GM19324 (cell line): ENCODE measurements at regions not wholly inside any gene's neighbourhood (a gene's known extent, or its start where the extent isn't known, plus 50 kb on each side); places are given as distances from the start of the nearest gene placed in this dataset.
"Not testable (repeated sequence)": the region's sequence is repeated elsewhere in the genome, so short reads cannot be mapped to it uniquely, and the experiment has no call there.

ENCODE experiments used
- ATAC-seq: cut with Tn5 transposase; IDR thresholded peaks from one replicate; pipeline ENCODE4 v1.9.1; 2021; ENCODE audit warnings: mild to moderate bottlenecking, moderate library complexity; ENCODE audit not compliant: unreplicated experiment, low FRiP score

DNA sequence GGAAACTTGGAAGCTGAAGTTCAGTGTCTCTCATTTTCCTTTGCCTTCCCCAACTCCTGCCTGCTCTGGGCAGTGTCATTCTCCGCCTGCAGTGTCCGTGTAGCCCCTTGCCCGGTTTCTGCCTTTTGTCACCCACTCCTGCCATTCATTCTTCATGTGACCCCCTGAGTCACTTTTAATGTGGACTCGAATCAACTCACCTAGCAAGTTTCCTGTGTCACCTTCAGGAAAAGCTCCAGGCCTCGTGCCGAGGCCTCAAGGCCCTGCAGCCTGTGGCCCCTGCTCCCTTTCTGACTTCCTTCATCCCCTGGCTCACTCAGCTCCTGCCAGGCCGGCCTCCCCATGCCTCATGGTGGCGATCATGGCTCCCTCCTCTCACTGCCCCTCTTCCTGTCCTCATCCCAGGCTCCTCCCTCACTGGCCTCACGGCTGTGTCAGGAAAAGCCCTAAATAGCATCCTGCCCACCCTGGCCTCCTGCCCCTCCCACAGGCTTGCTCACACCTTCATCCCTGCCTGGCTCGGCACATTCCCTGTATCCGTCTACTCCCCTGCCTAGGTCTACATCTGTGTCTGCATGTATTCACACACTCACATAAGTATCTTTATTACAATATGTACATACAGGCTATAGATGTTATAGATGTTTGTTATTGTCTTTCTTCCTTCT is 294.9 kb downstream of the MED10 start:
- no peak for ATAC-seq

DNA sequence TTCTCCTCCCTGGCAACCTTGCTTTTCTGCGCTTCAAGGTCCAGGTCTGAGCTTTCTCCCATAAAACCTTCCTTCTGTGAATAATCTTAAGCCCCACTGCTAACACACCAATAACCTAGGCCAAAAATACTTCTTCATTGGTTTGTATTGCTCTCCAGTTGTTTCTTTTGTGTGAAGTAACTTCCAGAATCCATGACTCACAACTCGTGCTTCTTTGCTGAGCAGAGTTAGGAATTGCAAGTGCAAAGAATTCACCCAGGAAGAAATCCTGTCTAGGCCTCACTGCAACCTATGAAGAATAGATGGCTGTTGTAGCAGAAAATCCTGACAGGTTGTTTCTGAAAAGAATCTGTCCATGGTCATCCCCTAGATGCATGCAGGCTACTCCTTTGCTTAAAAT is 295.7 kb downstream of the MED10 start:
- no peak for ATAC-seq

DNA sequence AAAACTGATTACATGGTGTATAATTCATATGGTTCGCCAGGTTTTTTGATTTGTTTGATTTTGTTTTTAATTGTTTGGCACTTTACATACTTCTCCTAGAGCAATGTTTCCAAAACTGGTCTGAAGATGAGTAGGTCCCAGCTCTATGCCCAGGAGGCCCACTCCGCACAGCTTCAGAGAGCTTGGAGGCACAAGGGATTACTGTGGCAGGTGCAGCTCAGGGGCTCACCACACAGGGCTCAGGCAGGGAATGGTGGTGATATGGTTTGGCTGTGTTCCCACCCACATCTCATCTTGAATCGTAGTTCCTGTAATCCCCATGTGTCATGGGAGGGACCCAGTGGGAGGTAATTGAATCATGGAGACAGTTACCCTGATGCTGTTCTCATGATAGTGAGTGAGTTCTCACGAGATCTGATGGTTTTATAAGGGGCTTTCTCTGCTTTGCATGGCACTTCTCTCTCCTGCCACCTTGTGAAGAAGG is 296.6 kb downstream of the MED10 start:
- no peak for ATAC-seq

DNA sequence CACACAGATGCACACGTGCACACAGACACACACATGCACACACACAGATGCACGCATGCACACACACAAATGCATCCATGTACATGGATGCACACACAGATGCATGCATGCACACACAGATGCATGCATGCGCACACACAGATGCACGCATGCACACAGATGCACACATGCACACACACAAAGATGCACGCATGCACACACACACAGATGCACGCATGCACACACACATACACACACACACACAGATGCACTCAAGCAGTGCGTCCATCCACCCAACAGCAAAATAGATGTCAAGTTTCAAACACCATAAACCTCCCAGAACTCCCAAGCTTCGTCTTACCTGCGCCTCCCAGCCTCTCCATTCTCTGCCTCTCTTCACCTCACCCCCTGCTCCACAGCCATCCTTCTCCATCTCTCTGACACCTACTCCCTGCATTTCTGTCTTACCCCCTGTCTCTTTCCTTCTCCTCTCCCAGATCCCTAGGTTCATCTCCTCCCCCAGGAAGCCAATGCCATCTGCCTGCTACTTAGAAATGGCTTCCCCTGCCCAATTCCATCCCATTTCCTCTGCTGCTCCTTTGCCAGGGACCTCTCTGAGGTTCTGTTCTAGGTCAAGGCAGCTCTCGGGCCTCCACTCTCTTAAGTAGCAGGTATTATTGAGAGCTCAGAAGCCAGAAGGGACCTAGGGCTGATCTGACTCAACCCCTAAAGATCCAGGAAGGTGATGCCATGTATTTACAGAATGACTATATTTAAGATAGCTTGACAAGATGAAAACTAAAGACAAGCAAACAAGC is 297.2 kb downstream of the MED10 start:
- no peak for ATAC-seq

DNA sequence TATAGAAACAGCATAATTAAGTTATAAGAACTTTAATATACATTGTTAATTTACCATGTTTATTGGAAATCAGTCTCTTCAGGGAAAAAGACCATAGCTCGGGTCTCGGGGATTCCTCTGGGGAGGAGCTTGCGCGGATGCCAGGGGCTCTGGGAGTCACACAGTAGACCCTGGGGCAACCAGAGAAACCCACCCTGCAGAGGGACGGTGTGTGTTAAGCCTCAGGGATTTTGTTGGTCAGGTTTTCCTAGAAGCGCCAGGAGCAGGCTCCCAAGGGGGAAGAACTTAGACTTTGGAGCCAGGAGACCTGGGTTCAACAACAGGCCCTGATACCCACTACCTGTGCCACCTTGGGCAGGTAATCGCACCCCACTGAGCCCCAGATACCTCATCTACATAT is 297.9 kb downstream of the MED10 start:
- ATAC-seq, result no peak

DNA sequence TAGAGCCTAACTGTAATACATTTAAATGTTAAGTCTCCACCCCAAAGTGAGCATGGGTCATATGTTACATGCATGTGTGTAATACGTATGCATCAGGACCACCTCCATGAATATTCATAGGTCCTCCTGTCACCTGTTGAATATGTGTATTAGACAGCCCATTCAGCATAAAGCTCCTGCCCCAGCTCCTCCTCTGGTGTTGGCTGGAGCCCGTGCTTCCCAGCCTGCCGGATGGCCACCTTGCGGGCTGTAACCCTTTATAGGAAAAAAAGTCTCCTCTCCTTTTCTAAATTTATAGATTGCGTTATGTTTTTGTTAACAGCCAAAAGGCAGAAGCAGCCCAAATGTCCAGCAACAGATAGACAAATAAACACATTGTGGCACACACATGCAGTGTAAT is 299.5 kb downstream of the MED10 start:
- ATAC-seq, result no peak

DNA sequence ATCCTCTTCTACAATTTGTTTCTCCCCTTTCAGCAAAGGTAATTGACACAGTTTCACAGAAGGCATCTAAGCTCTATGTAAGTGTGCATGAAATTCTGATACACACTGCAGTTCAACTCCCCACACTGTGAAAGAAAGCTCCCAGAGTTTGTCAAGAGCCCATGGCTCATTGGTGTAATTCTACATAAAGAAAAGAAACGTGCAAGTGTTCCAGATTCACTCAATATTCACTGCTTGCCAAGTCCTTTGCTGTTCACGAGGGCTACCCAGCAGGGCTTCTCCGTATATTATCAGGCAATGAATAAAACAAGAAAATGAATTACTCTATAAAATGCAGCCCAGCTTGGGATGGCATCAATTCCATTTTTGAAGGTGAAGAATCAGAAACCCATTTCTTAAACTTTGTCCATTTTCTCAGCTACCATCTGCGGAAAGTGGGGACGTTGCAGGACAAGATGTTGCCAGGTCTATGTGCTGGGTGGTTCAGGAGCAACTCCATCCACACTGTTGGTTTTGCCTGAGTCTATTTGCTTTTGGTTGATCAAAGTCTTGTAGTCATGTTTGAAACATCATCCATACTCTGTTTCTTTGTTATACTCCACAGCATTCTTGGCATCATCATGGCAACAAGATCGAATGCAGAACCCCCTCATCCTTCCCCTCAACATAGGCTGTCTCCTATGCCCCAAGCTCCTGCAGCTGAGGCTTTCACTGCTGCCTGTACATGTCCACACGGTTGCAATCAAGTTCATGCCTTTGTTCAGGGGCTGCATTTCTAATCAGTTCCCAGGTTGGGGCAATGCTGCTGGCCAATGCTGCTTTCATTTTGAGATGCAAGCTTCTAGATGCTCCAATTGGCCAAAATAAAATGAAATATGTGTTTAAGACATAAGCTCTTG is 301.8 kb downstream of the MED10 start:
- ATAC-seq, result no peak

DNA sequence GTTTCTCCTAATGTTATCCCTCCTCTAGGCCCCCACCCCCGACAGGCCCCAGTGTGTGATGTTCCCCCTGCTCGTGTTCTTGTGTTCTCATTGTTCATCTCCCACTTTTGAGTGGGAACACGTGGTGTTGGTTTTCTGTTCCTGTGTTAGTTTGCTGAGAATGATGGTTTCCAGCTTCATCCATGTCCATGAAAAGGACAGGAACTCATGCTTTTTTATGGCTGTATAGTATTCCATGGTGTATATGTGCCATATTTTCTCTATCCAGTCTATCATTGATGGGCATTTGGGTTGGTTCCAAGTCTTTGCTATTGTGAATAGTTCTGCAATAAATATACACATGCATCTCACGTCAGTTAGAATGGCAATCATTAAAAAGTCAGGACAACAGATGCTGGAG is 305.9 kb downstream of the MED10 start:
- ATAC-seq, result not testable (repeated sequence)

DNA sequence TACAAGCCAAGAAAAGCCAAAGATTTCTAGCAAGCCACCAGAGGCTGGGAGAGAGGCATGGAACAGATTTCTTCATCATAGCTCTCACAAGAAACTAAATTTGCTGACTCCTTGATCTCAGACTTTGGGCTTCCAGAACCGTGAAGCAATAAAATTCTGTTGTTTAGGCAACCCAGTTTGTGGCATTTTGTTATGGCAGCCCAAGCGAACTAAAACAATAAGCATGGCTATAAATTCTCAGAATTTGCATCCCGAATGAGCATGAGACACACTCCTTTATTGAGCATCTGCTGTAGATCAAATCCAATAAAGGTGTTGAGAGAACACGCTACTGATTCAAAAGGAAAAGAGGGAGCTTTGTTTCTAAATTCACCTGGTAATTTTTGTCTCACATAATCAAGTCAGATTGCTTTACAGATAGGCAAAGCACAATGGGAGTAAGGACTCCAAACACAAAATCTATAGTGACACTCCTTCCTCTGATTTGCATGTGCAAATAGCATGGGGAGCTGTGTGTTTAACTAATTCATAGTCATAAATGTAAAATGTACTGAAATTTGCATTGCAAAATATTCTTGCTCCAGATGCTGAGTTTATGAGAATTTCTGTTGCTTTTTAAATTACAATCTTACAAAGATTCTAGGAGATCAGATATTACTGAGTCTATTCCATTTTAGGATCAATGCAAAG is 308.7 kb downstream of the MED10 start:
- no peak for ATAC-seq

DNA sequence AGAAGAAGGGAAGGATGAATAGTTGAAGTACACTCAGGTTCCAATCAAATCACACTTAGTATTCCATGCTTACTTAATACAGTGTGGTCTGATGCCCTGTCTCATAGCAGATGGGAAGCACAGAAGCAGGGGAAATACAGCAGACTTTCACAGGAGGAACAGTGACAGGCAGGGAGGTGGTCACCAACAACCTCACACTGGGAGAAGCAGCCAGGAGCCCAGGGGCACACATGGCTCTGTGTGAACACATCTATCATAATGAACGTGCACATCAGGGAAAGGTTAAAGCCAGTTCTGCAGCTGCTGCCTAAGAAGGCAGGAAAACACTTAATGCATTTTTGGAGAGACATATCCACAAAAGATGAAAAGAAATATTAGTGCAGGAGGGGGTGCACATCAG is 312.3 kb downstream of the MED10 start:
- no peak for ATAC-seq

DNA sequence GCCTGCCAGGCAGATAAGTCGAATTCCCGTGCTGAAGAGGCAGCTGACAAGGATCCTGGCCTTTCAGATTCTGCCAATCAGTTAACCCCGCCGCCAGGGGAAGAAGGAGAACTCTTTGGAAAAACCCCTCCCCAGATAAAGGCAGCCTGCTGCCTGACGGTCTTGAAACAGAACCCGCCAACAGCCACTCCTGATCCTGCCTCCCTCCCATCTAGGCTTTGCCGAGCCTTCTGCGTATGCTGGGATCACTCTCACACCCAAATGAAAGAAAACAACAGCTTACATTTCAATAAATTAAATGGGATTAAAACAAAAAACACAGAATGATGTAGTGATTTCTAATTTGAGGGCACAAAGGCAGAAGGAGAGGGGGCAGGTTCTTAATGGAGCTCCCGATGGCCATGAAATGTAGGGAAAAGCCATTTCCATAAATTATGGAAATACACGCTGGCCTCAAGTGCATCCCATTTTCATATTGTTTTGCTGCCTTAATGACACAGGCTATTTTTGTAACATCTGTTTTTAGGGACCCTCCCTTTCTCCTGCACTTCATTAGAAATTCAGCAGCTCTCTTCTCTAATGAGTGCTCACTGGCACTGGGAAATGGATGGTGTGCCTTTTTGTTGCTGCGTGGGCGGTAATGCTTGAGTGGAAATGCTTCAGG is 319.1 kb downstream of the MED10 start:
- no peak for ATAC-seq

DNA sequence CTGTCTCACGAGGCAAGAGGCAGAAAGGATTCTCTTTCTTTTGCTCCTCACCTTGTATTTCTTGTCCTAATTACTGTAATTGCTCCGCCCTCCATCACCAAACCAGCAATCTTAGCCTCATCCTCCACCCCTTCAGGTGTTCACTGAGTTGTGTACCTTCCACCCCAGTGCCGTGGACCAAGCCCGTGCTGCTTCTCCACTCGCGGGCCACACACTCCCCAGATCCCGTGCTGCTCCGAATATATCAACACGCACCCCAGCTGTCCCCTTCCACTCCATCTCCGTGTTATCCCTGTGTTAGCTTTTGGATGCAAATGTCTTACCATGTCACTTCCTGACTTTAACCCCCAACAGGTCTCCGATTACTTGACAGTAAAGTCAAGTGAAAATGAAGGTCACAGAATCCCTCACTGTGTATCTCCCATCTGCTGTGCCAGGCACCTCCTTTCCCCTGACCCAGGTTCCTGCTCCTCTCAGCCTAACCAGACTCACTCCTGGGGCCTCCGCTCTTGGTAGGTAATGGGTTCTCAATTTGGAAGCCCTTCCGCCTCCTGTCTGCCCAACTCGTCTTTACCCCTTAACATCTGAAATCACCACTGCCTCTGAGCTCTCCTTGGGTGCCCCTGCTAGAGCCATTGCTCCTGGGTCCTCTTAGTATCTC is 320.2 kb downstream of the MED10 start:
- ATAC-seq, result no peak

DNA sequence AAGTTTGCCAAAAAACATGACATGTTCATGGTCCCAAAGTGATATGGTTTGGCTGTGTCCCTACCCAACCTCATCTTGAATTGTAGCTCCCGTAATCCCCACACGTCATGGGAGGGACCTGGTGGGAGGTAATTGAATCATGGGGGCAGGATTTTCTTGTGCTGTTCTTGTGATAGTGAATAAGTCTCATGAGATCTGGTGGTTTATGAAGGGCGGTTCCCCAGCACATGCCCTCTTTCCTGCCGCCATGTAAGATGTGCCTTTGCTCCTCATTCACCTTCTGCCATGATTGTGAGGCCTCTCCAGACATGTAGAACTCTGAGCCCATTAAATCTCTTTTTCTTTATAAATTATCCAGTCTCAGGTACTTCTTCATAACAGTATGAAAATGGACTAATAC is 322.1 kb downstream of the MED10 start:
- no peak for ATAC-seq

DNA sequence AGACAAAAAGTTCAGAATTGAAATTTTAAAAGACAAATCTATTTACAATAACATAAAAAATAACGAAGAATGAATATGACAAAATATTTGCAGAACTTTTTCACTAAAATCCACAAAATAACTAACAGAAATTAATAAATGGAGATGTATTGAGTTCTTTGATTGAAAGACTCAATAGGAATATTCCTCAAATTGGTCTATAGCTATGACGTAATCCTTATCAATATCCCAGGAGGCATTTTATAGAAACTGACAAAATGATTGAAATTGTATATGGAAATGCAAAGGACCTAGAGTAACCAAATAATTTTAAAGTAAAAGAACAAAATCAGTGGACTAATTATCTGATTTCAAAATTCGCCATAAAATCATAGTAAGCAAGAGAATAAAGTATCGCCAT is 328.7 kb downstream of the MED10 start:
- ATAC-seq, result no peak

DNA sequence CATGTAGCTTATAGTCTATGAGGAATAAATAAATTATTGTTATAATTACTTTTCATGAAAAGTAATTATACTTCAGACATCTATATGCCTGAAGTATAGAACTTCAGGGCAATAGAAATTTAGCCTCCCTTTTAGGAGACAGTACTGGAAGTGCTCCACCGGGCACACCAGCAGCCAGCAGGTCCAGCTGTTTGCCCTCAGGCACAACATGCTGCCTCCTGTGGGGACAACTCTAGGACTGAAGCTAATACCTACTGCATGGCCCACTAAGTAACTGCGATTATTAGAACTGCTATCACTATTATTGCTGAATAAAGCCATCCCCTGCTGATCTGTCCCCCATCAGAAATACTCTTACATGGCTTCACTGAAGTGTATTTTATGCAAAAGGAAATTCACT is 329.6 kb downstream of the MED10 start:
- no peak for ATAC-seq

DNA sequence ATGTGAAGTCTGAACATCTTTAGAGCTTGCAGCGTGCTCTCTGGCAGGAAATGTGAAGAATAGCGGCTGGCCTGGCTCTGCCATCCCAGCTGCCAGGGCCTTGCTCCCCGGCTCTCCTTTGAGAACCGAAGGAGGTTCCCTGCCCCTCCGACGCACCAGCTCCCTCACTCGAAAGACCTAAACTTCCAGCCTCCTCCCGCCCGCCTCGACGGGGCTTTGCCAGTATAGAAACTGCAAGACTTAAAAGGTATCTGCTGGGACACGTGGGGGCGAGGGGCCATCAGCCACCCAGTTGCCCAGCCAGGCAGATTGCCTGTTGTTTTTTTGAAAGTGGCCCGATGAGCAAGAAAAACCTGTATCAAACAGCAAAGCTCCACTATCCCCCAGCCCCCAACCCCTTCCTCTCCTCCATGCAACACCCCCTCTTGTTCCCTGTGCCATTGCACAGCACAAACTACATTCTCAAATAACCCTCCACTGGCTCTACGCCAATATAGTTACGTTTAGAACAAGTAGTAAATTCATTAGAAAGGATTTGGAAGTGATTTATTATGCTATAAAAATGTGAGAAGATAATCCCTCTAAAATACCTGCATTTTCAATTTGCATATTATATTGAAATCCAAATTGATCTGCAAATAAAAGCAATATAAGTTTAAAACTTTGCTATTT is 331.9 kb downstream of the MED10 start:
- ATAC-seq, result no peak

DNA sequence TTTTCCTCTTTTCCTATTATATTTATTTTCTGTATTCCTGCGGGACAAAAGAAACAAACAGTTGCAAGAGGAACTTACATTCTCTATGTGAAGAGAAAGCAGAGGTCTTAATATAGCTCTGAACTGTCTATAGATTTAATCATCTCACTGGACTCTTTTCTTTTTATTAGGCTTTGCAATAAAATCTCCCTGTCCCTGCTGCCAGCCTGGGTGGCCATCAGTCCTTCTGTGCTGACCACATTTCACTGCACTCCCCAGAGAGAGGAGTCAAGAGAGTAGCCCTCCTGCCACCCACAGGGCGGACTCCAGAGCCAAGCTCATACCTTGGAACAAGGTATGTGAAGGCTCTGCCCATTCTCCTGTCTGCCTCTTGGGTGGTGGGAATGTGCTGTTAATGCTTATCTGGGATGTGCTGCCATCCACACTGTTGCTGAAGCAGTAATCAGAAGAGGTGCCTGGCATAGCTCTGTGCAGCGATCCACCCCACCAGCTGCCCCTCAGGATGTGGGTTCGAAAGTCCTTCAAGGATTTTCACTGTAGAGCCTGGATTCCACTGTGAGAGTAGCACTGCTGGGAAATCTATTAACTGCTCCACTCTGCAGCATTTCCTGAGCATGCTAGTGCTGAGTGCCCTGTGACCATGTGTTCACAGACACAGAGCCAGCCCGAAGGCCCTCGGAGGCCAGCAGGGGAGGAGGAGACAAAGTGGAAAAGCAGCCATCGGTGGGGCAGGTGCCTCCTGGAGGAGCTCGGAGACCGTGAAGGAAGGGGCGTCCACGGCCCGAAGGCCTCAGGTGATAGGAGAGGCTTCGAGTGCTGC is 334.6 kb downstream of the MED10 start:
- ATAC-seq, result no peak

DNA sequence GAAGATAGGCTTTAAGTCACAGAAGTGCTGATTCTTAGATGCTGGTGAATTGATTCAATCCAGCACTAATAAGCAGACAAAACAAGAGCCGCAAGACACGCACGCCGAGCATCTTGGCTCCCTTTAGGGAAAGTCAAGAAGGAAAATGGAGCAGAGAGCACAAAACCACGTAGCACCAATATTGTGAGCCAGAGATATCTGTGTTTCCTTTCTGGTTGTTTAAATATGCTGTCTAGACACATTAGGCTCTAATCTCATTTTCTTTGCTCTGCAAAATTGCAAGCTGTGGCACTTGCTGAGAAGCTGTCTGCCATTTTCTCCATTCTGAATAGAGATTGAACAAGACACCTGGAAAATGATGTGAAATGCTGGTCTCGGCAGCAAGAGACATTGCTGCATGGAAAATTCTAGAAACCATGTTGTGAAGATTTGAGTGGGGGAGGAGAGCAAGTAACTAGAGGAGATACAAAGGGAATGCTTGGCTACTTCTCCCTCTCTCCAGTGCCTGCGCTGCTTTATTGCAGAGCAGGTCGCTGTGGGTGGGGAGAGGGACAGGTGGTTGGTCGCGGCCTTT is 336.3 kb downstream of the MED10 start:
- no peak for ATAC-seq
